Urinary bladder (tissue), 3 donors: ENCODE measurements at regions not wholly inside any gene's neighbourhood (a gene's known extent, or its start where the extent isn't known, plus 50 kb on each side); places are given as distances from the start of the nearest gene placed in this dataset.

Experiments used
- DNase-seq: peaks from one replicate; pipeline ENCODE4 v3.0.0-alpha.2; 2015; ENCODE audit errors: extremely low spot score
- H3K27ac ChIP-seq: one replicate; pipeline ENCODE4 v1.5.1; 2013; ENCODE audit warnings: low read depth, mild to moderate bottlenecking, moderate library complexity
- H3K36me3 ChIP-seq: one replicate; pipeline ENCODE4 v1.6.1; 2013; ENCODE audit warnings: mild to moderate bottlenecking, moderate library complexity; ENCODE audit not compliant: insufficient read depth
- H3K4me1 ChIP-seq: one replicate; pipeline ENCODE4 v1.6.1; 2013; ENCODE audit warnings: mild to moderate bottlenecking, moderate library complexity; ENCODE audit not compliant: insufficient read depth
- H3K4me3 ChIP-seq: one replicate; pipeline ENCODE4 v1.5.1; 2013; ENCODE audit warnings: low read depth, low read length
- WGBS: extraction: QIAGEN DNeasy Blood & Tissue Kit; methylation state at CpG from one replicate; pipeline ENCODE4 v1.1.7; 2013; 5-methylcytosine and 5-hydroxymethylcytosine counted together
- donor health status: healthy with polysubstance abuse.
- donor health status: healthy.

DNA sequence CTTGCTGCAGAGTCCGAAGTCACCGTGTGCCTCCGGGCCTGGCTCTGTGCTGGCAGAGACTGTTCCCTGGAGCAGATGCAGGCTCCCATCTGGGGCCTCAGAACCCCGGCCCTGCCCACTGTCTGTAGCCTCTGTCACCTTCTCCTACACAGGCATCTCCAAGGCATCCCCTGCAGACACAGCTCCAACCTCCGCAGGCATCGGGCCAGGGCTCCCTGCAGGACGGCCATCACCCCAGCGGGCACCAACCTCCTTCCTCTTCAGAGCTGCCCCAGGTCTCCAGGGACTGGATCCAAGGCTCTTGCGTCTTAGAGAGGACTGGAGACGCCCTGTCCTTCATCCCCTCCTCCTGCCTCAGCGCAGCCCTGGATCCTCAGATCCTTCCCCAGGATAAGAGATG, 69.9 kb upstream of the MYL10 start:
- no peak for DNase-seq
- no peak overlapping the region for H3K27ac ChIP-seq
- 83% methylated on average over 11 of the region's 11 CpGs for WGBS
- H3K4me3 ChIP-seq = no peak overlapping the region
- no peaks in the 10 kb centered on the region for H3K36me3 ChIP-seq
- no peaks in the 10 kb centered on the region for H3K4me1 ChIP-seq

GRCh38 chr7:101699399-101699798, 70.3 kb upstream of the MYL10 start:
- Histone ChIP-seq H3K4me3 (no peak overlapping the region), H3K27ac (no peak overlapping the region), H3K36me3 (no peaks in the 10 kb centered on the region), H3K4me1 (no peaks in the 10 kb centered on the region)
- DNase-seq = no peak
- 91% methylated on average over 3 of the region's 3 CpGs for WGBS

DNA sequence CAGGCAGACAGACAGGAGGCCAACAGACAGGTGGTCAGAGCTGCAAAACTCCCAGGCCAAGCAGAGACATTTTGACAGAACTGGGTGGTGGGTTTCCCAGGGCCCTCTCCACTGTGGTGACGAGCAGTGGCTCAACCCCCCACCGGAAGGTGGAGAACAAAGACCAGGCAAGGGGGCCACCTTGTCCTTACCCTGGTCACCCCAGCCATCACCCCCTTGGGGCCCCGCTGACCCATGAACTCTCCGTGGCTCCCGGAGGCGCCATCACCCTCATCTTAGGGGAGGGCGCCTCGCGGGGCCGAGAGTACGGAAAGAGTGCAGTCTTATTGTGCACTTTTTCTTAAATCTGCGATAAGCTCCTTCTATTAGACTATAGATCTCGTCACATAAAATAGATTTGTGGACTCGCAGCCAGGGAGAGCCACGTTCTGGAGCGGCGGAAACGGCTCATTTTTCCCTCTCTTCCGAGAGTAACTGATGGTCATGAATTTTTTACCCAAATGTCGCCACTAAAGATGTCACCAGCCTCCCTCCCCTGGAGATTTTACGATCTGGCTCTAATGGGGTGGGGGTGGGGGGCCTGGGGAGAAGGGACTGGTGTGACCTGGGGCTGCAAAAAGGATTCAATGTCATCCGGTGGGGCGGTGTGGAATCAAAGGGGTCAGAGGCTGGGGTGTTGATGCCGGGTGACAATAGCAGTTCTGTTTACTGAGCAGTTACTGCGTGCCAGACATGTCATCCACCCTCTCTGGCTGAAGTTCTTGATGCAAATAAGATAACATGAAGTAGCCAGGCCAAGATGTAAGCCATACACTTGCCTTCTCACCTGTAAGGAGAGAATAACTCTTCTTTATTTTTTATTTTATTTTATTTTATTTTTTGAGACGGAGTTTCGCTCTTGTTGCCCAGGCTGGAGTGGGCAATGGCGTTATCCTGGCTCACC, 71.1 kb upstream of the MYL10 start:
- Histone ChIP-seq H3K27ac (no peak overlapping the region), H3K4me3 (no peak overlapping the region), H3K36me3 (no peaks in the 10 kb centered on the region), H3K4me1 (no peaks in the 10 kb centered on the region)
- no peak for DNase-seq
- WGBS = 51% methylated on average over 28 of the region's 28 CpGs

DNA sequence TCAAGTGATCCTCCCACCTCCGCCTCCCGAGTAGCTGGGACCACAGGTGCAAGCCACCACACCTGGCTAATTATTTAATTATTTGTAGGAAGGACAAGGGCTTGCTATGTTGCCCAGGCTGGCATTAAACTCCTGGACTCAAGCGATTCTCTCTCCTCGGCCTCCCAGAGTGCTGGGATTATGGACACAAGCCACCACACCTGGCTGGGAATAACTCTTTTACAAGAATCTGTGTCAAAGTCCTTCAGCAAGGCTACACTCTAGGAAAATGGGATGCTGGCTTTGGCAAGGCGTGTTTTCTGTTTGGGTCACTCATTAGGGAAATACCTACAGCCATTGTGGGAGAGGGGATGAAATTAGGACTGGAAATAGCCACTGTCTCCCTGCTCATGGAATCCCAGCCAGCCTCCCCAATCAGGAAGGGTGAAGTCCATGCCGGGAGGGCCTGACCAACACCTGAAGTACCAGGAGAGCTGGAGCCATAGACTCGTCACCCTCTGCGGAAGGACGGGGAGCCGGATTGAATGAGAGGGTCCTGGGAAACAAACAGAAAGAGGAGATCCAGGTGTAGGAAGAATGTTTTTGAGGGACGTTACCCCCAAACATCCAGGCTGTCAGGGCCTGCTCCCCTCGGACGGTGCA, 72.2 kb upstream of the MYL10 start:
- Histone ChIP-seq H3K4me3 (no peak overlapping the region), H3K36me3 (no peaks in the 10 kb centered on the region), H3K27ac (no peak overlapping the region), H3K4me1 (no peaks in the 10 kb centered on the region)
- no peak for DNase-seq
- 91% methylated on average over 13 of the region's 13 CpGs for WGBS

- WGBS = 26% methylated on average over 13 of the region's 13 CpGs
- DNase-seq = no peak
- no peaks in the 10 kb centered on the region for H3K4me1 ChIP-seq
- no peak overlapping the region for H3K27ac ChIP-seq
- no peak overlapping the region for H3K4me3 ChIP-seq
- no peaks in the 10 kb centered on the region for H3K36me3 ChIP-seq
Observed at GRCh38 chr7:101702362-101702850, 73.3 kb upstream of the MYL10 start.

GRCh38 chr7:101705331-101705730, 76.2 kb upstream of the MYL10 start:
- 46% methylated on average over 3 of the region's 3 CpGs for WGBS
- Histone ChIP-seq H3K36me3 (no peaks in the 10 kb centered on the region), H3K4me1 (no peaks in the 10 kb centered on the region), H3K4me3 (no peak overlapping the region), H3K27ac (no peak overlapping the region)
- no peak for DNase-seq

- H3K4me3 ChIP-seq = no peak overlapping the region
- H3K4me1 ChIP-seq = no peaks in the 10 kb centered on the region
- no peak for DNase-seq
- 79% methylated on average over 8 of the region's 8 CpGs for WGBS
- no peaks in the 10 kb centered on the region for H3K36me3 ChIP-seq
- no peak overlapping the region for H3K27ac ChIP-seq
Observed at GRCh38 chr7:101707587-101707986, 78.5 kb upstream of the MYL10 start.

GRCh38 chr7:101708223-101708622, 79.1 kb upstream of the MYL10 start:
- Histone ChIP-seq H3K4me1 (no peaks in the 10 kb centered on the region), H3K27ac (no peak overlapping the region), H3K36me3 (no peaks in the 10 kb centered on the region), H3K4me3 (no peak overlapping the region)
- 84% methylated on average over 7 of the region's 7 CpGs for WGBS
- DNase-seq = no peak

DNA sequence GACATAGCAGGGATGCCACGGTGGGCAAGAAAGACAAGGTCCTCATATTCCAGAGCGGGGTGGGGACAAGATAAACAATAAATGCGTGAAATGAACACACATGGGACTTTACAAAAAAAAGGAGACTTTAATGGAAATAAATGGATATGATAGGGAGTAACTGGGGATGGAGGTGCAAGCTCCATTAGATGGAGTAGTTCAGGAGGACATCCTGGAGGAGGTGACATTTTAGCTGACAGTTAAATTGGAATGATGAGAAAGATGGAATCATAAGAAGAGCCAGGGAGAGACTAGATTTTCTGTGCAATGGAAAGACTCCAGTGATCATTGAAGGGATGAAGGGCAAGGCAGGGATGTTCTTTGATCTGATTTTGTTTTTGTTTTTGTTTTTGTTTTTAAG, 83.6 kb upstream of the MYL10 start:
- H3K4me1 ChIP-seq = no peaks in the 10 kb centered on the region
- no peak overlapping the region for H3K27ac ChIP-seq
- no peak for DNase-seq
- no peaks in the 10 kb centered on the region for H3K36me3 ChIP-seq
- H3K4me3 ChIP-seq = no peak overlapping the region
- WGBS = 87% methylated on average over 3 of the region's 3 CpGs

- DNase-seq = no peak
- Histone ChIP-seq H3K4me1 (no peaks in the 10 kb centered on the region), H3K27ac (no peak overlapping the region), H3K36me3 (no peaks in the 10 kb centered on the region), H3K4me3 (no peak overlapping the region)
- whole genome bisulfite sequencing = 83% methylated on average over 7 of the region's 7 CpGs
Observed at GRCh38 chr7:101714097-101714496, 85.0 kb upstream of the MYL10 start.

GRCh38 chr7:101717628-101718357, 88.7 kb upstream of the MYL10 start:
- Histone ChIP-seq H3K4me3 (no peak overlapping the region), H3K27ac (peak overlapping the region; percentile 71), H3K4me1 (no peaks in the 10 kb centered on the region), H3K36me3 (no peaks in the 10 kb centered on the region)
- DNase-seq = no peak
- 50% methylated on average over 25 of the region's 25 CpGs for WGBS

- WGBS = 83% methylated on average over 26 of the region's 26 CpGs
- peak overlapping the region; percentile 68 for H3K27ac ChIP-seq
- no peaks in the 10 kb centered on the region for H3K36me3 ChIP-seq
Observed at GRCh38 chr7:101718363-101719122, 89.4 kb upstream of the MYL10 start.

DNA sequence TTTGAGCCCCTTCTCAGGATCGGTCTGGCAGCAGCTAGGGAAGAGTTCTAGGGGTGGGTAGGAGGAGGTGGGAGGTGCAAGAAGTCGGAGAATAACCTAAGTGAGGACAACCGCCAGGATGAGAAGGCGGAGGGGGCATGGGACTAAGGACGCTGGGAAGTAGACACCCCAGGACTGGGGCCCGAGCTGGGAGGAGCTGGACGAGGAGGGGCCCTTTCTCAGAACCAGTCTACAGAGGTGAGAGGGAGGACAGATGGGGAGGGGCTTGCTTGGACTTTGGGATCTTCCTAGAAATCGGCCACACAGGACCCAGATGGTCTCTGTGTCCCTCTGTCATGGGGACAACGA, 90.0 kb upstream of the MYL10 start:
- Histone ChIP-seq H3K27ac (no peak overlapping the region), H3K36me3 (no peaks in the 10 kb centered on the region), H3K4me1 (no peaks in the 10 kb centered on the region), H3K4me3 (no peak overlapping the region)
- WGBS = 88% methylated on average over 9 of the region's 9 CpGs
- DNase-seq = no peak

More at GRCh38 chr7:101718363-101719122, 89.4 kb upstream of the MYL10 start:
- Histone ChIP-seq H3K4me3 (no peak overlapping the region), H3K4me1 (no peaks in the 10 kb centered on the region)
- no peak for DNase-seq
